ENCODE measurements at regions not wholly inside any gene's neighbourhood (a gene's known extent, or its start where the extent isn't known, plus 50 kb on each side); places are given as distances from the start of the nearest gene placed in this dataset.
"Not testable (repeated sequence)": the region's sequence is repeated elsewhere in the genome, so short reads cannot be mapped to it uniquely, and the experiment has no call there.

- no peak overlapping the region for H3K27ac ChIP-seq
- no peaks in the 10 kb centered on the region for H3K4me1 ChIP-seq
- no peaks in the 10 kb centered on the region for H3K9me3 ChIP-seq
- intact Hi-C loops (cut with DNase I; ENCODE audit: low total_unique reads): no loop called here
- no peak for DNase-seq
- no peaks in the 10 kb centered on the region for H3K27me3 ChIP-seq
- no peak for TF ChIP-seq POLR2A (IDR thresholded peaks at IDR 0.05)
- no peak for TF ChIP-seq CTCF (IDR thresholded peaks at IDR 0.05)
- no peak overlapping the region for H3K4me3 ChIP-seq
- H3K36me3 ChIP-seq (ENCODE audit: low read depth, missing control alignments): no peaks in the 10 kb centered on the region
Measured at GRCh38 chr4:178198691-178199090, 756.5 kb upstream of the AGA start.

- no peaks in the 10 kb centered on the region for H3K4me1 ChIP-seq
- H3K27me3 ChIP-seq: no peaks in the 10 kb centered on the region
- no peak for DNase-seq
- H3K4me3 ChIP-seq: no peak overlapping the region
- H3K27ac ChIP-seq: no peak overlapping the region
- no peaks in the 10 kb centered on the region for H3K9me3 ChIP-seq
- no peaks in the 10 kb centered on the region for H3K36me3 ChIP-seq (ENCODE audit: low read depth, missing control alignments)
- intact Hi-C loops (cut with DNase I; ENCODE audit: low total_unique reads): no loop called here
- 89 to 91% methylated on average over 1 of the region's 1 CpG for WGBS, 2 donors
- TF ChIP-seq CTCF (IDR thresholded peaks at IDR 0.05) (no peak), POLR2A (IDR thresholded peaks at IDR 0.05) (no peak)
Measured at GRCh38 chr4:178202422-178202821, 760.2 kb upstream of the AGA start.

DNA sequence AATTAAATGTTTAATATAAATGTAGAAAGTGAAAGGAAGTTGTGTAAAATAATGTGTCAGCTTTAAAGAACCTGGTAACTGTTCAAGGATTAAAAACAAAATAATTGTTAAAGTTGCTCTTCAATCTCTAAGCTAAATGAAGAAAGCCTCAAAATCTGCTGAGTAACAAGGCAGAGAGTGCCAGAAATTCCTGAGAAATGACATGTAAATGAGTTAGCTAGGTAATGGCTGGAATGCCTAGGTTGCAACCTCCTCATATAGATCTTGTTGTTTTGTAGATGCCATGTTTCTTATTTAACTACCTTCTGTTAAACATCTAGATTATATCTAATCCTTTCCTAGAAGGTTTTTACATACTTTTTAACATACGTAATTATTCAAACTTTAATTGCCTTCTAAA lies 763.6 kb upstream of the AGA start:
- no peak for DNase-seq
- Histone ChIP-seq H3K4me1 (no peaks in the 10 kb centered on the region), H3K4me3 (no peak overlapping the region), H3K36me3 (ENCODE audit: low read depth, missing control alignments) (no peaks in the 10 kb centered on the region), H3K27ac (no peak overlapping the region), H3K9me3 (no peaks in the 10 kb centered on the region), H3K27me3 (no peaks in the 10 kb centered on the region)
- TF ChIP-seq POLR2A (IDR thresholded peaks at IDR 0.05) (no peak), CTCF (IDR thresholded peaks at IDR 0.05) (no peak)
- WGBS, 2 donors: 80 to 85% methylated on average over 1 of the region's 1 CpG
- intact Hi-C loops (cut with DNase I; ENCODE audit: low total_unique reads): no loop called here

DNA sequence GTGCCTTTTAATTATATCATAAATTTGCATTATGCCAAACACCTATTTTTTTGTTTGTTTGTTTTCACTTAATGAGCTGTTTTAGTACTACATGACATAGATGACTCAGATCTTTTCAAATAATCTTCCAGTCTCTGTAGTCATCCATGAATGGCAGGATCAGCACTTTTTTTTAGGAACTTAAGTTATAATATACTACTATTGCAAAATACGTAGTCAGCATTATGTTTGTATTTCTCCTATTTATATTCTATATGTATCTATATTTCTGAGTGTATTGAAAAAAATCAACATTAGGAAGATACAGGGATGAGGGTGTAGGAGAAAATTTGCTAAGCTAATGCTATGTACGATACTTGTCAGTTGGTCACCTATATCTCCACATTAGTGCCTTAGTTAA lies 773.1 kb upstream of the AGA start:
- TF ChIP-seq CTCF (IDR thresholded peaks at IDR 0.05) (no peak), POLR2A (IDR thresholded peaks at IDR 0.05) (no peak)
- H3K27ac ChIP-seq: no peak overlapping the region
- H3K9me3 ChIP-seq: no peaks in the 10 kb centered on the region
- H3K36me3 ChIP-seq (ENCODE audit: low read depth, missing control alignments): no peaks in the 10 kb centered on the region
- no peaks in the 10 kb centered on the region for H3K4me1 ChIP-seq
- DNase-seq: no peak
- H3K27me3 ChIP-seq: no peaks in the 10 kb centered on the region
- intact Hi-C loops (cut with DNase I; ENCODE audit: low total_unique reads): no loop called here
- 95% methylated on average over 2 of the region's 2 CpGs for WGBS, 2 donors
- H3K4me3 ChIP-seq: no peak overlapping the region

GRCh38 chr4:178215763-178216162 lies 773.5 kb upstream of the AGA start:
- DNase-seq: no peak
- intact Hi-C loops (cut with DNase I; ENCODE audit: low total_unique reads): no loop called here
- no peaks in the 10 kb centered on the region for H3K27me3 ChIP-seq
- H3K36me3 ChIP-seq (ENCODE audit: low read depth, missing control alignments): no peaks in the 10 kb centered on the region
- no peak overlapping the region for H3K27ac ChIP-seq
- 59 to 73% methylated on average over 1 of the region's 1 CpG for WGBS, 2 donors
- H3K4me3 ChIP-seq: no peak overlapping the region
- no peak for TF ChIP-seq POLR2A (IDR thresholded peaks at IDR 0.05)
- H3K4me1 ChIP-seq: no peaks in the 10 kb centered on the region
- no peaks in the 10 kb centered on the region for H3K9me3 ChIP-seq

DNA sequence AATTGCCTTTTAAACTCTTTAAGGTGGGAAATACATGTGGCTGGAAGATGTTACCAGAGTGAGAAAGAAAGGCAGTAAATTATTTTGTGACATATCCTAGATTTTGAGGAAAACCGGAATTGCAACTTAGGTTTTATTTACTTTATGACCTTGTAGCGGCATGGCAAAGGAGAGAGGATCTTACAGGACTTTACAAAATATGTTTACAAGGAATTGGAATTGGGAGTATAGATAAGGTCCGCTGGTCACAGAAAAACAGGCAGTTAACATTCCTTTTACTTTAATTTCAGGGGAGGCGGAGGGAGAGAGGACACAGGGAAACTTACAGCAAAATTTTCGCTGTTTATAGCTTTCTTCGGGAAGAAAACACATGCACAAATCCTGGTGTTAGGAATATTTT lies 784.2 kb upstream of the AGA start:
- H3K9me3 ChIP-seq; H3K27me3 ChIP-seq; DNase-seq; H3K4me1 ChIP-seq; intact Hi-C loops (cut with DNase I; ENCODE audit: low total_unique reads); H3K27ac ChIP-seq; H3K36me3 ChIP-seq (ENCODE audit: low read depth, missing control alignments); H3K4me3 ChIP-seq: not testable (repeated sequence)
- WGBS, 2 donors: 31 to 32% methylated on average over 6 of the region's 6 CpGs
